ENCODE measurements at regions not wholly inside any gene's neighbourhood (a gene's known extent, or its start where the extent isn't known, plus 50 kb on each side); places are given as distances from the start of the nearest gene placed in this dataset.
"Not testable (repeated sequence)": the region's sequence is repeated elsewhere in the genome, so short reads cannot be mapped to it uniquely, and the experiment has no call there.

GRCh38 chr4:174394915-174395314 is 111.2 kb downstream of the CEP44 start:
- Mint-ChIP-seq H3K4me3 (no peak overlapping the region), H3K27me3 (ENCODE audit: low read depth) (no peaks in the 10 kb centered on the region), H3K4me1 (ENCODE audit: low read depth) (no peaks in the 10 kb centered on the region), H3K36me3 (ENCODE audit: insufficient read depth in 2 of 2) (no peaks in the 10 kb centered on the region), H3K27ac (no peak overlapping the region), H3K9me3 (peaks cover 1 to 4% of the 10 kb centered on the region in 2 donors)
- DNase-seq (no peak), ATAC-seq (replicated peaks in 1 of 2) (peak; percentile 46 to 60)

- ATAC-seq (replicated peaks in 1 of 2): peak in 1 of 2 donors; percentile 28
These were observed 105.7 kb downstream of the CEP44 start for GRCh38 chr4:174389439-174389838.

GRCh38 chr4:174388461-174389145 is 104.9 kb downstream of the CEP44 start:
- Mint-ChIP-seq H3K27ac (no peak overlapping the region), H3K9me3 (peaks cover 0 to 4% of the 10 kb centered on the region in 2 donors), H3K27me3 (ENCODE audit: low read depth) (no peaks in the 10 kb centered on the region), H3K36me3 (ENCODE audit: insufficient read depth in 2 of 2) (no peaks in the 10 kb centered on the region), H3K4me1 (ENCODE audit: low read depth) (no peaks in the 10 kb centered on the region), H3K4me3 (no peak overlapping the region)
- DNase-seq (no peak), ATAC-seq (replicated peaks in 1 of 2) (no peak)

More at GRCh38 chr4:174389439-174389838, 105.7 kb downstream of the CEP44 start:
- H3K4me1 Mint-ChIP-seq (ENCODE audit: low read depth): no peaks in the 10 kb centered on the region
- H3K4me3 Mint-ChIP-seq: no peak overlapping the region
- H3K27me3 Mint-ChIP-seq (ENCODE audit: low read depth): no peaks in the 10 kb centered on the region
- no peak overlapping the region for H3K27ac Mint-ChIP-seq
- H3K36me3 Mint-ChIP-seq (ENCODE audit: insufficient read depth in 2 of 2): no peaks in the 10 kb centered on the region
- peaks cover 0 to 4% of the 10 kb centered on the region in 2 donors for H3K9me3 Mint-ChIP-seq
- no peak for DNase-seq

- Mint-ChIP-seq H3K9me3 (peaks cover 0 to 4% of the 10 kb centered on the region in 2 donors), H3K27ac (no peak overlapping the region), H3K4me3 (no peak overlapping the region), H3K27me3 (ENCODE audit: low read depth) (no peaks in the 10 kb centered on the region), H3K36me3 (ENCODE audit: insufficient read depth in 2 of 2) (no peaks in the 10 kb centered on the region), H3K4me1 (ENCODE audit: low read depth) (no peaks in the 10 kb centered on the region)
- DNase-seq (no peak), ATAC-seq (replicated peaks in 1 of 2) (no peak)
These were observed 104.0 kb downstream of the CEP44 start for GRCh38 chr4:174387721-174388120.

GRCh38 chr4:174387143-174387542 is 103.4 kb downstream of the CEP44 start:
- H3K27ac Mint-ChIP-seq: no peak overlapping the region
- H3K4me3 Mint-ChIP-seq: no peak overlapping the region
- no peak for DNase-seq
- no peaks in the 10 kb centered on the region for H3K27me3 Mint-ChIP-seq (ENCODE audit: low read depth)
- H3K4me1 Mint-ChIP-seq (ENCODE audit: low read depth): no peaks in the 10 kb centered on the region
- H3K9me3 Mint-ChIP-seq: no peaks in the 10 kb centered on the region
- no peaks in the 10 kb centered on the region for H3K36me3 Mint-ChIP-seq (ENCODE audit: insufficient read depth in 2 of 2)
- ATAC-seq (replicated peaks in 1 of 2): no peak

GRCh38 chr4:174383783-174384182 is 100.1 kb downstream of the CEP44 start:
- H3K36me3 Mint-ChIP-seq (ENCODE audit: insufficient read depth in 2 of 2): no peaks in the 10 kb centered on the region
- H3K27ac Mint-ChIP-seq: no peak overlapping the region
- ATAC-seq (replicated peaks in 1 of 2) (no peak), DNase-seq (no peak)
- H3K9me3 Mint-ChIP-seq: no peaks in the 10 kb centered on the region
- no peaks in the 10 kb centered on the region for H3K27me3 Mint-ChIP-seq (ENCODE audit: low read depth)
- H3K4me1 Mint-ChIP-seq (ENCODE audit: low read depth): no peaks in the 10 kb centered on the region
- no peak overlapping the region for H3K4me3 Mint-ChIP-seq

GRCh38 chr4:174382938-174383605 is 99.4 kb downstream of the CEP44 start:
- not testable (repeated sequence) for H3K4me1 Mint-ChIP-seq (ENCODE audit: low read depth); H3K9me3 Mint-ChIP-seq; DNase-seq; ATAC-seq (replicated peaks in 1 of 2); H3K36me3 Mint-ChIP-seq (ENCODE audit: insufficient read depth in 2 of 2); H3K27ac Mint-ChIP-seq; H3K27me3 Mint-ChIP-seq (ENCODE audit: low read depth); H3K4me3 Mint-ChIP-seq
